ENCODE measurements at regions not wholly inside any gene's neighbourhood (a gene's known extent, or its start where the extent isn't known, plus 50 kb on each side); places are given as distances from the start of the nearest gene placed in this dataset.

GRCh38 chr20:11229772-11230171, 556.0 kb upstream of the JAG1 start:
- no peak for DNase-seq

- peak; percentile 34 for DNase-seq
Observed at GRCh38 chr20:11230999-11231398, 557.2 kb upstream of the JAG1 start.

- DNase-seq, result no peak
Observed at GRCh38 chr20:11231742-11232648, 558.2 kb upstream of the JAG1 start.

- DNase-seq, result no peak
Observed at GRCh38 chr20:11232896-11233295, 559.1 kb upstream of the JAG1 start.

- DNase-seq, result peak; percentile 56
Observed at GRCh38 chr20:11234181-11234580, 560.4 kb upstream of the JAG1 start.

- DNase-seq, result peak; percentile 79
Observed at GRCh38 chr20:11234608-11235007, 560.8 kb upstream of the JAG1 start.

- no peak for DNase-seq
Observed at GRCh38 chr20:11235058-11235457, 561.3 kb upstream of the JAG1 start.

GRCh38 chr20:11242320-11242719, 568.5 kb upstream of the JAG1 start:
- no peak for DNase-seq

GRCh38 chr20:11245431-11245830, 571.6 kb upstream of the JAG1 start:
- DNase-seq, result no peak

GRCh38 chr20:11246251-11246775, 572.5 kb upstream of the JAG1 start:
- no peak for DNase-seq

- peak; percentile 31 for DNase-seq
Observed at GRCh38 chr20:11247046-11248010, 573.5 kb upstream of the JAG1 start.

GRCh38 chr20:11248011-11248409, 574.2 kb upstream of the JAG1 start:
- DNase-seq, result no peak

GRCh38 chr20:11248687-11249638, 575.2 kb upstream of the JAG1 start:
- DNase-seq, result no peak

GRCh38 chr20:11249683-11250082, 575.9 kb upstream of the JAG1 start:
- no peak for DNase-seq

- no peak for DNase-seq
Observed at GRCh38 chr20:11252447-11252846, 578.6 kb upstream of the JAG1 start.

- no peak for DNase-seq
Observed at GRCh38 chr20:11255455-11255854, 581.7 kb upstream of the JAG1 start.

- DNase-seq, result no peak
Observed at GRCh38 chr20:11255860-11256259, 582.1 kb upstream of the JAG1 start.

- DNase-seq, result no peak
Observed at GRCh38 chr20:11260611-11261010, 586.8 kb upstream of the JAG1 start.

GRCh38 chr20:11261533-11262000, 587.8 kb upstream of the JAG1 start:
- DNase-seq, result no peak

GRCh38 chr20:11266571-11266970, 592.8 kb upstream of the JAG1 start:
- no peak for DNase-seq

GRCh38 chr20:11267131-11267761, 593.4 kb upstream of the JAG1 start:
- no peak for DNase-seq
